SU-DHL-6 (cell line): ENCODE measurements at regions not wholly inside any gene's neighbourhood (a gene's known extent, or its start where the extent isn't known, plus 50 kb on each side); places are given as distances from the start of the nearest gene placed in this dataset.

Experiments used
- H2AFZ ChIP-seq: fragments of 200-600 bp; sonication (generic); 2 replicates; pipeline ENCODE4 v1.6.1; 2014; ENCODE audit warnings: low read depth, mild to moderate bottlenecking, moderate library complexity, mixed read lengths, antibody characterized with exemption, low read length; ENCODE audit not compliant: severe bottlenecking
- H3F3A ChIP-seq: fragments of 200-600 bp; shearing (Covaris generic); 2 replicates; pipeline ENCODE4 v1.6.0; 2016; ENCODE audit warnings: antibody characterized with exemption, mild to moderate bottlenecking; ENCODE audit not compliant: insufficient read depth
- H3K27ac ChIP-seq: fragments of 200-600 bp; sonication (generic); 2 replicates; pipeline ENCODE4 v1.5.1; 2016; ENCODE audit warnings: low read depth, mild to moderate bottlenecking, low read length, moderate library complexity, mixed read lengths
- H3K27me3 ChIP-seq: fragments of 200-600 bp; sonication (generic), shearing (Covaris generic); 2 replicates; pipeline ENCODE4 v1.6.0; 2014; ENCODE audit warnings: mild to moderate bottlenecking, low read length
- H3K36me3 ChIP-seq: fragments of 200-600 bp; sonication (generic); 2 replicates; pipeline ENCODE4 v1.6.1; 2014; ENCODE audit warnings: mild to moderate bottlenecking, low read length, mixed read lengths
- H3K4me2 ChIP-seq: fragments of 300-600, 200-600 bp; shearing (Covaris generic), sonication (generic); 2 replicates; pipeline ENCODE4 v1.6.0; 2014; ENCODE audit warnings: low read length, low read depth, mild to moderate bottlenecking; ENCODE audit not compliant: poor library complexity, severe bottlenecking
- H3K4me3 ChIP-seq: fragments of 200-600 bp; sonication (generic); 2 replicates; pipeline ENCODE4 v1.5.1; 2014; ENCODE audit warnings: antibody characterized with exemption, low read length, mild to moderate bottlenecking, mixed read lengths; ENCODE audit not compliant: insufficient read depth, poor library complexity, severe bottlenecking
- H3K79me2 ChIP-seq: fragments of 200-600 bp; sonication (generic); 2 replicates; pipeline ENCODE4 v1.6.1; 2014; ENCODE audit warnings: mild to moderate bottlenecking, low read length, moderate library complexity; ENCODE audit not compliant: insufficient read depth
- H3K9ac ChIP-seq: fragments of 200-600 bp; sonication (generic); 2 replicates; pipeline ENCODE4 v1.7.0; 2014; ENCODE audit warnings: mild to moderate bottlenecking, low read length
- H3K9me2 ChIP-seq: fragments of 200-600 bp; sonication (generic); replicated peaks from 2 replicates; pipeline ENCODE4 v1.6.1; 2014; ENCODE audit warnings: low read length; ENCODE audit not compliant: insufficient read depth
- H3K9me3 ChIP-seq: fragments of 200-600 bp; sonication (generic); 2 replicates; pipeline ENCODE4 v1.6.1; 2014; ENCODE audit warnings: low read length, mixed read lengths; ENCODE audit not compliant: insufficient read depth
- H4K20me1 ChIP-seq: fragments of 200-600 bp; sonication (generic); 2 replicates; pipeline ENCODE4 v1.6.1; 2014; ENCODE audit warnings: low read depth, mild to moderate bottlenecking, antibody characterized with exemption, low read length, moderate library complexity, mixed read lengths
- CTCF ChIP-seq: fragments of 200-600 bp; sonication (generic); IDR thresholded peaks from one replicate; pipeline ENCODE4 v1.5.1; 2017; ENCODE audit warnings: antibody characterized with exemption, mild to moderate bottlenecking, low read length, moderate library complexity; ENCODE audit not compliant: insufficient read depth, poor library complexity, severe bottlenecking
- EZH2phosphoT487 ChIP-seq: fragments of 200-600 bp; sonication (generic), shearing (Covaris generic); conservative IDR thresholded peaks from 2 replicates; pipeline ENCODE4 v1.6.1; 2018; ENCODE audit warnings: mild to moderate bottlenecking, antibody characterized with exemption, low read length, moderate library complexity, mixed read lengths

- Histone ChIP-seq H3K4me2 (no peak overlapping the region), H3K79me2 (no peaks in the 10 kb centered on the region), H3K27ac (no peak overlapping the region), H3K36me3 (no peaks in the 10 kb centered on the region), H3K4me3 (no peak overlapping the region), H3K9me3 (no peaks in the 10 kb centered on the region), H3K9ac (no peak overlapping the region), H4K20me1 (no peaks in the 10 kb centered on the region), H3F3A (no peaks in the 10 kb centered on the region), H3K9me2 (no peaks in the 10 kb centered on the region), H3K27me3 (no peaks in the 10 kb centered on the region), H2AFZ (no peak overlapping the region)
- no peak for TF ChIP-seq EZH2phosphoT487
- TF ChIP-seq CTCF, result no peak
Observed at GRCh38 chr21:39088031-39088370, 95.2 kb downstream of the PSMG1 start.

GRCh38 chr21:39087238-39088030 is 95.8 kb downstream of the PSMG1 start:
- H3K27me3 ChIP-seq, result no peaks in the 10 kb centered on the region
- H2AFZ ChIP-seq, result no peak overlapping the region
- H3F3A ChIP-seq, result no peaks in the 10 kb centered on the region
- no peaks in the 10 kb centered on the region for H3K36me3 ChIP-seq
- no peak overlapping the region for H3K4me2 ChIP-seq
- no peak overlapping the region for H3K9ac ChIP-seq
- TF ChIP-seq EZH2phosphoT487, result no peak
- TF ChIP-seq CTCF, result no peak
- no peak overlapping the region for H3K4me3 ChIP-seq
- no peaks in the 10 kb centered on the region for H3K9me3 ChIP-seq
- no peak overlapping the region for H3K27ac ChIP-seq
- H3K9me2 ChIP-seq, result no peaks in the 10 kb centered on the region
- no peaks in the 10 kb centered on the region for H4K20me1 ChIP-seq
- no peaks in the 10 kb centered on the region for H3K79me2 ChIP-seq

- no peak overlapping the region for H2AFZ ChIP-seq
- H3K4me3 ChIP-seq, result no peak overlapping the region
- H3K27me3 ChIP-seq, result no peaks in the 10 kb centered on the region
- no peak overlapping the region for H3K27ac ChIP-seq
- TF ChIP-seq CTCF, result no peak
- TF ChIP-seq EZH2phosphoT487, result no peak
- no peak overlapping the region for H3K4me2 ChIP-seq
- H3K9me2 ChIP-seq, result no peaks in the 10 kb centered on the region
- no peaks in the 10 kb centered on the region for H3K36me3 ChIP-seq
- no peaks in the 10 kb centered on the region for H3K79me2 ChIP-seq
- no peak overlapping the region for H3K9ac ChIP-seq
- no peaks in the 10 kb centered on the region for H4K20me1 ChIP-seq
- H3F3A ChIP-seq, result no peaks in the 10 kb centered on the region
- H3K9me3 ChIP-seq, result no peaks in the 10 kb centered on the region
Observed at GRCh38 chr21:39086547-39086946, 96.7 kb downstream of the PSMG1 start.
